NCI-H2171 (cell line): ENCODE measurements at regions not wholly inside any gene's neighbourhood (a gene's known extent, or its start where the extent isn't known, plus 50 kb on each side); places are given as distances from the start of the nearest gene placed in this dataset.

ENCODE experiments used
- DNase-seq: peaks from one replicate; lab custom pipeline; 2025; lab: John Stamatoyannopoulos, UW

DNA sequence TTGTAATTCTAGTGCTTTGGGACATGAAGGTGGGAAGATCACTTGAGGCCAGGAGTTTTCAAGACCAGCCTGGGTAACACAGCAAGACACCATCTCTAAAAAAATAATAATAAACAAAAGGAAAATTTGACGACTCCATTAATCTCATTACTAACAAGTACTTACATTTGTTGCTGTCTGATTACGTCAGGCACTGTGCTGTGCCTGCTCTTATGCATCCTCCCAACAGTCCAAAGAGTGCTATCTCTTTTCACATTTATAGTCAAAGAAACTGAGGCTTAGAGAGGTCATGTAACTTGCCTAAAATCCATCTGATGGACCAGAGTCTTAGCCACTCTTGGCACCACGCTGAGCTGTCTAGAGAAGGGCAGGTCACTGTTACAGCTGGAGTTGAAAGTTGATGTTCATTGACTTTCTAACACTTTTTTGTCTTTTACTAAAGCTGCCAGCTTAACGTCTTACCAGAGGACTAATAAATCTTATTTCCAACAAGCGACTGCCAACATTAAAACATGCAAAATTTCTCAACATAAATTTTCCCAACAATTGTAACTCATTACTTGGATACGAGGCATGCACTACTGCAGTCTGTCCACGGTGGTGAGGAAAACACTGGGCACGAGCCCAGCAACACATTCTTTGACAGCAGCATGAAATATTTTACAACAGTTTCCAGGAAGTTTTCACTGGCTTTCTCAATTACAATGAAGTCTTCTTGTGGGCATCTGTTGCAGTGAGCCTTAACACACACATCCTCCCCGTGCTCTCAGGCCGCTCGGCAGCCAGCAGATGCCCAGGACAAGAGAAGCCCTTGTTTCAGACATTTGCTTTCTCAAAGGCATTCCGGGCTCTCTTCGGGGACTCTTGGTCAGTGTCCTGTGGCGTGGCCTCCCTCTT lies 262.9 kb upstream of the PROX1 start:
- DNase-seq, result no peak

DNA sequence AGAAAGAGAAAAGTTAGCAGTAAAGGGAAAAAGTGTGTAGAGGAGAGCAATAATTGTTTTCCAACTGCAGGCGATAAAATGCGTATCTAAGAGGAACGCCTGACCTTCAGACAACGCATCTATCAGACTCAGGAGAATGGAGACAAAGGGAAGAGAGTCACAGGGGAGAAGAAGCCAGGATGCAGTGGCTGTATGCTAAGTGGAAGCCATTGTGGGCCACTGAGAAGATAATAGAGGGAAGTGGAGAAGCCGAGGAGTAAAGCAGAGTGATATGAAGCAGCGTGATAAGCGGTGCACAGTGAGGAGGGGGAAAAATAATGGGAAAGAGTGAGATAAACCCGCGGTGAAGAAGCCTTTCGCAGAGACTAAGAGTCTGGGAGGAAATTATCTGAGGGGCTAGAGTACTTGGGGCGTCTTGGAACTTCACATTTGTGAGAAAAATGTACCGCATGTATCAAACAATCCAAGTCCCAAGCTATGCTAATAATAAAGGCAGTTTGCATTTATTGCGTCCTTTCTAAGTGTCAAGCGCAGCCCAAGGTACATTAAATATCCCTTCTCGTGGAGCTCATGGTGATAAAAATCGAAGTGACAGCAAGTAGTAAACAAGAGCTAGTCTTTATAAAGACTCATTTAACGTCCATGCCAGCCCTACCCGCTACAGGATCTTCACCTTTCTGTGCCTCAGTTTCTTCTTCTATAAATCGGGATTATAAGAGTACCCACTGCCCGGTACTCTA lies 259.8 kb upstream of the PROX1 start:
- no peak for DNase-seq

GRCh38 chr1:213728593-213729536 lies 258.9 kb upstream of the PROX1 start:
- no peak for DNase-seq

GRCh38 chr1:213733705-213734104 lies 254.1 kb upstream of the PROX1 start:
- DNase-seq, result no peak

DNA sequence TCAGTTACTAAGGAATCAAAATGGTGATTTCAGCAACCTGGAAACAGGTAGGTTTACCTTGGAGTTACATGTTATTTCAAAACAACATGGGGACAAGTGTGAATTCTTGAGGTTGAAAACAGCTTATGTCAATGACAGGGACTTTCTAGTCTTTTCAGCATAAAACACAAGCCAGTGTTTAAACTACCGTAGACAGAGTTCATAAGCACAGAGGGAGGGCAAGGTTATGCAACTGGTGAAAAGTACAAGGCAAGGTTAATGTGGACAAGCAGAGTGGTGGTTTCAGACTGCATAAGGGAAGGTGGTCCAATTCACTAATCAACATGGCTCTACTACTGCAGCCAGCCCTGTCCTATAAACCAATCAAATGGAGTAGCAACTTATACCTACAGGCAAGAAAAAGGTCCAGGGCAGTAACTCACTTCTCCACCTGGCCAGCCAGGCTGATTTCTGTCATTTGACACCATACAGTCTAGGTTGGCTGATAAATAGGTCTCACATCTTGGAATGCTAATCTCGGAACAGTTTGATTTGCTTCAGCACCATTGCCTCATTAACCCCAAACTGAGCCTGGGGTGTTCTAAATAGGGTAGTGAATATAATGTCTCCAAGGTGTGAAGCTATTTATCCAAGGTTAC lies 250.3 kb upstream of the PROX1 start:
- DNase-seq, result no peak

GRCh38 chr1:213738658-213739057 lies 249.1 kb upstream of the PROX1 start:
- DNase-seq, result no peak

GRCh38 chr1:213742992-213743391 lies 244.8 kb upstream of the PROX1 start:
- DNase-seq, result no peak

DNA sequence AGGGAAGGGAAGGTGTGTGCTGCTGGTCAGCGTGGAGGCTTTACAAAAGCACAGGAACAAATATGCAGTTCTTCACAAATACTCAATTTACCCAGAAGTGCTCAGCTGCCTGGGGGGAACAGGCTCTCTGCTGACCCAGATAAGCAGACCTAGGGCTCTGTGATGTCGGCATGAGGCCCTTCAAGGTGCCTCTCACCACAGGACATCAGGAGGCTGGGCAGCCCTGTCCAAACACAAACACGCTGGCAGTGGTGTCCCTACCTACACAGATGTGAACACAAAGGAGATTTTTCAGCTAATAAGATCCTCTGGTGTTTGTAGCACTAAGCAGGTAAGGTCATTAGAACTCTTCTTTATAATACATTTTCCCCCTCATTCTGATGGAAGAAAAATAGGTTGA lies 243.0 kb upstream of the PROX1 start:
- no peak for DNase-seq

DNA sequence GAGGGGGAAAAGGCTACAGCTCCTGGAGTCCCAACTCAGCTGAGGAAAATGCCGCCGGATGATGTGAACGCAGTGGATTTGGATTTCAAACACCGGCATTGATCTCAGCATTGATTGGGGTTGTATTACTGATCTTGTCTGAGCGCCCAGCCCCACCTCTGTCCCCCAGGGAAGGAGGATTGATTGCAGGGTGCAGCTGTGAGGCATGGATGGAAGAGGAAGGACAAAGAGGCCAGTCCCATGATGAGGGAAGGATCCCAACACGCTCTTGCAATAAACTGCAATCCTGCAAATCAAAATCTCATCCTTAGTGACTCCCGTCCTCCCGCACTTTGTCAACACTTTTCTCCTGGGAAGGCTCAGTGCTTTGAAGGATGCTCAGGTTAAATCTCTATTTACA lies 242.3 kb upstream of the PROX1 start:
- DNase-seq, result no peak

GRCh38 chr1:213749558-213749957 lies 238.2 kb upstream of the PROX1 start:
- no peak for DNase-seq

GRCh38 chr1:213750231-213751063 lies 237.3 kb upstream of the PROX1 start:
- no peak for DNase-seq

- DNase-seq, result no peak
These were observed 236.7 kb upstream of the PROX1 start for GRCh38 chr1:213751064-213751397.

GRCh38 chr1:213759359-213760181 lies 228.2 kb upstream of the PROX1 start:
- no peak for DNase-seq

GRCh38 chr1:213761845-213762407 lies 225.8 kb upstream of the PROX1 start:
- DNase-seq, result no peak

DNA sequence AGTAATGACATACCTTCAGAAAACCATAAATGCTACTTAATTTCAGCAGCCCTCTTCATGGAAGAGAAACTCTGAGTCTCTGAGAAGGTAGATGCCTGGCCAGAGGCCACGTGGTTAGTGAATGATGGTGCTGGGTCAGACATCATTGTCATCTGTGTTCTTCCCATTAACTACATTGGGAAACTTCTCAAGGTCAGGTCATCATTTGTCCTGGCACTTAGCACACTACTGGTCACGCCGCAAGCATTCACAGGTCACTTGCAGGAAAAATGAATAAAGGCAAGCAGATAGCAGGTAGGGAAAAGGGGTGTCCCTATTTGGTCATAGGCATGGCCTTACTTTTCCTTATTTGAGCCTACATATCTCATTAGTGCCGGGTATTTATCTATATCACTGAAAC lies 220.1 kb upstream of the PROX1 start:
- DNase-seq, result no peak

GRCh38 chr1:213772128-213773063 lies 215.4 kb upstream of the PROX1 start:
- no peak for DNase-seq

DNA sequence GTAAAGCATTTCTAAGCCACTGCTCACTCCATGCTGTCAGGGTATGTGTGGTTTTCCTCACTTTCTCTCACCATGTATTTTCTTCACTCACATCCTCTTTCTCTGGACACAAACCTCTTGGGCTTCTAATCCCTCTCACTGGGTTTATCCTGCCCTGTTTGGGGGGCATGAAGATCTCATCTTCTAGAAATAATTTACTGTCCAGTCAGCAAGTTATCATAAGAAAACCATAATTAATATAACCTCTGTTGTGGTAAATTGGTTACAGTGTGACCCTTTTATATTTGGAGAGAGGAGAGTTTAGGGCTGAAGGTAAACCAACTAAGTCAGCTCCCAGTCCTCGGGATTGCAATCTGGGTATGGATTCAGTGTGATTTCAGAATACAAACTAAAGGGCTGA lies 213.8 kb upstream of the PROX1 start:
- no peak for DNase-seq

DNA sequence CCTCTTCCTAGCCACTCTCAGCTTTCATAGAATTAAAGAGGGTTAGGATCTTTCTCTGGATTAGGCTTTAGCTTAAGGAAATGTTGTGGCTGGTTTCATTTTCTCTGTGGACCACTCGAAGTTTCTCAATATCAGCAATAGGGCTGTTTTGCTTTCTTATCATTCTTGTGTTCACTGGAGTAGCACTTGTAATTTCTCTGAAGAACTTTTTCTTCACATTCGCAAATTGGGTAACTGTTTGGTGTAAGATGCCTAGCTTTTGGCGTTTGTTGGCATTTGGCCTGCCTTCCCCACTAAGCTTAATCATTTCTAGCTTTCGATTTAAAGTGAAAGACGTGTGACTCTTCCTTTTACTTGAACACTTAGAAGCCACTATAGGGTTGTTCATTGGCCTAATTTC lies 210.8 kb upstream of the PROX1 start:
- no peak for DNase-seq

DNA sequence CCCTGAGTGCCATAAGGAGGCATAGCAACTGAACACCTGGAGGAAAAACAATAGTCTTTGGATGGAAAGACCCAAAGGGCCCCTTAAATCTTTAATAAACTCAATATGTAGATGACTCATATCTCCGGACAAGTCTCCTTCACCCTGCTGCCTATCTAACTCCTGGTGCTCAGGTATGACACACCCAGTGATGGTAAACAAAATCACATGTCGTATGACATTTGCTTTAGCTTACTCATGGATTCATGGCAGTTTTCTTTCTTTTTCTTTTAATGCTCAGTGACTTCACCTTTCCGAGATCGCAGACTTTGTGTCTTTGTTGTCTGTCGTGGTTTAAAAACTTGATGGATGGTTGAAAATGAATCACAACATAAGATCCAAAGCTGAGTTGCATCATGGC lies 208.5 kb upstream of the PROX1 start:
- DNase-seq, result no peak
